ENCODE measurements at regions not wholly inside any gene's neighbourhood (a gene's known extent, or its start where the extent isn't known, plus 50 kb on each side); places are given as distances from the start of the nearest gene placed in this dataset.
"Not testable (repeated sequence)": the region's sequence is repeated elsewhere in the genome, so short reads cannot be mapped to it uniquely, and the experiment has no call there.

DNA sequence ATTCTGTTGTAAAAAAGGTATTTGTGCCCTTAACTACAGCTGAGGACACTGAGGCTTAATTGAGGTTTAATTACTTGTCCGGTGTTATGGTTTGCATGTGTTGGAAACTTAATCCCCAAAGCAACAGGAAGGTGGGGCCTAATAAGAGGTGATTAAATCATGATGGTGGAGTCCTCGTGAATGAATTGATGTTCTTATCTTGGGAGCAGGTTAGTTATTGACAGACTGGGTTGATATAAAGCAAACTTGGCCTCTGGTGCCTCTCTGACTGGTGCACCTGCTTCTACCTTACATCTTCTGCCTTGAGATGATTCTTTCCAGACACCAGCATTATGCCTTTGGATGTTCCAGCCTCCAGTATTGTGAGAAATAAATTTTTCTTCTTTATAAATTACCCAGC lies 306.5 kb upstream of the HS3ST5 start:
- CTCF ChIA-PET: no interaction called here
- no peaks in the 10 kb centered on the region for H3K36me3 ChIP-seq (ENCODE audit: control insufficient read depth in 2 of 3, insufficient read depth in 3 of 3, low read length in 3 of 3)
- no peaks in the 10 kb centered on the region for H3K4me1 ChIP-seq (ENCODE audit: control insufficient read depth in 2 of 2, insufficient read depth in 2 of 2, low read length in 2 of 2)
- no peaks in the 10 kb centered on the region for H3K9me3 ChIP-seq (ENCODE audit: control insufficient read depth in 2 of 3, low read length in 3 of 3)
- no peak overlapping the region for H3K4me3 Mint-ChIP-seq
- H3K4me1 Mint-ChIP-seq: no peaks in the 10 kb centered on the region
- no peaks in the 10 kb centered on the region for H3K27me3 ChIP-seq (ENCODE audit: control insufficient read depth in 2 of 2, insufficient read depth in 2 of 2, low read length in 2 of 2)
- intact Hi-C loops (cut with micrococcal nuclease): no loop called here
- no peak overlapping the region for H3K27ac ChIP-seq (ENCODE audit: low read depth, low read length)
- H3K27ac Mint-ChIP-seq: no peak overlapping the region
- peaks cover 0 to 12% (median 2%) of the 10 kb centered on the region in 11 donors for H3K9me3 Mint-ChIP-seq
- no peak overlapping the region for H3K4me3 ChIP-seq (ENCODE audit: low read length)
- H3K27me3 Mint-ChIP-seq: peaks cover 0 to 3% (median 0%) of the 10 kb centered on the region in 5 donors
- no peaks in the 10 kb centered on the region for H3K36me3 Mint-ChIP-seq
- POLR2A ChIA-PET: no interaction called here
- ATAC-seq (no peak), DNase-seq (no peak)

DNA sequence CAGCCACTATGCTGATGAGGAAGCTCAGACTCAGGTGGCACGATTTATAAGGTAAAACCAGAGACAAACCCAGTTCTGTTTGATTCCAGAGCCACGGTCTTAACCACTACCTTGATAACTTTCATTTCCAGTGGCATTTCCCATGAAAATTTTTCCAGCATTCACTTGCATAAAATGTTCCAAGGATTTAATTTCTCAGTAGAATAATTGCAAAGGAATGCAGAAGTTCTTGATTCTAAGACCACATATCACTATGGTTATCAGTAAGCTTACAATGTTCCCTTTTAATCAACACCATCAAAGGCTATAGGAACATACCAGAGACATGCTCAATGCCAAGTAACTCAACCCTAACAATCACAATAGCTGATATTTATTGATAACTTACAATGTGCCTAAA lies 306.0 kb upstream of the HS3ST5 start:
- Mint-ChIP-seq H3K4me1 (no peaks in the 10 kb centered on the region), H3K4me3 (no peak overlapping the region), H3K27ac (no peak overlapping the region), H3K36me3 (no peaks in the 10 kb centered on the region), H3K9me3 (peaks cover 0 to 12% (median 2%) of the 10 kb centered on the region in 11 donors), H3K27me3 (peaks cover 0 to 3% (median 0%) of the 10 kb centered on the region in 5 donors)
- ChIA-PET CTCF (no interaction called here), POLR2A (no interaction called here)
- H3K4me1 ChIP-seq (ENCODE audit: control insufficient read depth in 2 of 2, insufficient read depth in 2 of 2, low read length in 2 of 2): no peaks in the 10 kb centered on the region
- H3K27ac ChIP-seq (ENCODE audit: low read depth, low read length): no peak overlapping the region
- DNase-seq: no peak
- H3K9me3 ChIP-seq (ENCODE audit: control insufficient read depth in 2 of 3, low read length in 3 of 3): no peaks in the 10 kb centered on the region
- H3K36me3 ChIP-seq (ENCODE audit: control insufficient read depth in 2 of 3, insufficient read depth in 3 of 3, low read length in 3 of 3): no peaks in the 10 kb centered on the region
- H3K27me3 ChIP-seq (ENCODE audit: control insufficient read depth in 2 of 2, insufficient read depth in 2 of 2, low read length in 2 of 2): no peaks in the 10 kb centered on the region
- ATAC-seq: no peak
- no peak overlapping the region for H3K4me3 ChIP-seq (ENCODE audit: low read length)
- intact Hi-C loops (cut with micrococcal nuclease): no loop called here

DNA sequence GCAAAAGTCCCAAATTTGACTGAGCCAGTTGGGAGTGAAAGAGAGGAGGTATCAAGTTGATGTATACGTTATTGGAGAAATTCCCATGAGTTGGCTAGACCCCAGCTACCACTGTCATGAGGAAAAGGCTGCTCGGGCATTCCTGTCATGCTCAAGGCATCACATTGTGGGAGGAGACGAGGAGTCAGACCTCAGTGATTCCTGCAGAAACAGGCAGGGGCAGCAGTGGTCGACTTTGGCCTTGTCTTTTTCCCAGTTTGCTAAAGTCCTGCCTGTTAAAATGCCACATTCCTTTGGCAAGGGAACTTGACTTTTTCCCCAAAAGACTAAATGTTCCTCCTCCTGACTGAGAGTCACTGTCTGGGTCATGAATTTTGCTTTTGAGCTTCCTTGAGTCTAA lies 295.5 kb upstream of the HS3ST5 start:
- no peak overlapping the region for H3K4me3 Mint-ChIP-seq

DNA sequence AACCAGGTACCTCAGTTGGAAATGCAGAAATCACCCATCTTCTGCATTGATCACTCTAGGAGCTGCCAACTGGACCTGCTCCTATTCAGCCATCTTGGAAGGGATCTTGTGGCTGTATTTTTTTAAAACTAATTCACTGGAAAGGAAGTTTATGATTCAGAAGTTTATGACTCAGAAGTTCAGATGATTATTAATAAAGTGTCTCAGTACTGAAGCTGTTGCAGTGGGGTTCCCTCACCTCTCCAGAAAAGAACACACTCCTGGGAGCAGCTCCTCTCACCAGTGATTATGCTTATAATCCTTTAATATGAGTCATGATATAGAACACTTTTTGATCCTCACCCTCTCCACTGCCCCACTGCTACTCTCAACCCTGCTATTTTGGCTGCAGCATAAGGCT lies 291.2 kb upstream of the HS3ST5 start:
- Histone ChIP-seq H3K4me3 (ENCODE audit: low read length) (no peak overlapping the region), H3K9me3 (ENCODE audit: control insufficient read depth in 2 of 3, low read length in 3 of 3) (no peaks in the 10 kb centered on the region), H3K4me1 (ENCODE audit: control insufficient read depth in 2 of 2, insufficient read depth in 2 of 2, low read length in 2 of 2) (no peaks in the 10 kb centered on the region), H3K27ac (ENCODE audit: low read depth, low read length) (no peak overlapping the region), H3K36me3 (ENCODE audit: control insufficient read depth in 2 of 3, insufficient read depth in 3 of 3, low read length in 3 of 3) (no peaks in the 10 kb centered on the region), H3K27me3 (ENCODE audit: control insufficient read depth in 2 of 2, insufficient read depth in 2 of 2, low read length in 2 of 2) (no peaks in the 10 kb centered on the region)
- ATAC-seq (no peak), DNase-seq (no peak)
- peaks cover 4 to 19% (median 9%) of the 10 kb centered on the region in 11 donors for H3K9me3 Mint-ChIP-seq
- no peaks in the 10 kb centered on the region for H3K4me1 Mint-ChIP-seq
- no peak overlapping the region for H3K4me3 Mint-ChIP-seq
- intact Hi-C loops (cut with micrococcal nuclease): loop anchor here in 1 of 2 donors (5.0 kb wide), 1 partner anchor 338 kb away; no protein-coding TSS in a partner anchor
- no peaks in the 10 kb centered on the region for H3K36me3 Mint-ChIP-seq
- no peak overlapping the region for H3K27ac Mint-ChIP-seq
- H3K27me3 Mint-ChIP-seq: no peaks in the 10 kb centered on the region
- ChIA-PET POLR2A (no interaction called here), CTCF (no interaction called here)

More for the DNA sequence above, 295.5 kb upstream of the HS3ST5 start:
- CTCF ChIA-PET: no interaction called here
- no peak for ATAC-seq
- Histone ChIP-seq H3K9me3 (ENCODE audit: control insufficient read depth in 2 of 3, low read length in 3 of 3) (no peaks in the 10 kb centered on the region), H3K4me1 (ENCODE audit: control insufficient read depth in 2 of 2, insufficient read depth in 2 of 2, low read length in 2 of 2) (no peaks in the 10 kb centered on the region), H3K27ac (ENCODE audit: low read depth, low read length) (no peak overlapping the region), H3K27me3 (ENCODE audit: control insufficient read depth in 2 of 2, insufficient read depth in 2 of 2, low read length in 2 of 2) (no peaks in the 10 kb centered on the region), H3K4me3 (ENCODE audit: low read length) (no peak overlapping the region), H3K36me3 (ENCODE audit: control insufficient read depth in 2 of 3, insufficient read depth in 3 of 3, low read length in 3 of 3) (no peaks in the 10 kb centered on the region)
- no peak overlapping the region for H3K27ac Mint-ChIP-seq
- no peaks in the 10 kb centered on the region for H3K36me3 Mint-ChIP-seq
- peaks cover 0 to 12% (median 4%) of the 10 kb centered on the region in 11 donors for H3K9me3 Mint-ChIP-seq
- POLR2A ChIA-PET: no interaction called here
- intact Hi-C loops (cut with micrococcal nuclease): no loop called here
- DNase-seq: no peak
- H3K4me1 Mint-ChIP-seq: no peaks in the 10 kb centered on the region
- no peaks in the 10 kb centered on the region for H3K27me3 Mint-ChIP-seq

GRCh38 chr6:114626226-114626625 lies 283.4 kb upstream of the HS3ST5 start:
- intact Hi-C loops (cut with micrococcal nuclease); H3K27me3 ChIP-seq (ENCODE audit: control insufficient read depth in 2 of 2, insufficient read depth in 2 of 2, low read length in 2 of 2); POLR2A ChIA-PET; H3K27ac Mint-ChIP-seq; H3K36me3 ChIP-seq (ENCODE audit: control insufficient read depth in 2 of 3, insufficient read depth in 3 of 3, low read length in 3 of 3); H3K36me3 Mint-ChIP-seq; H3K27me3 Mint-ChIP-seq; ATAC-seq; H3K27ac ChIP-seq (ENCODE audit: low read depth, low read length); H3K4me3 ChIP-seq (ENCODE audit: low read length); H3K4me3 Mint-ChIP-seq; H3K4me1 ChIP-seq (ENCODE audit: control insufficient read depth in 2 of 2, insufficient read depth in 2 of 2, low read length in 2 of 2); H3K9me3 ChIP-seq (ENCODE audit: control insufficient read depth in 2 of 3, low read length in 3 of 3); DNase-seq; CTCF ChIA-PET; H3K4me1 Mint-ChIP-seq: not testable (repeated sequence)
- peaks cover 6 to 27% (median 13%) of the 10 kb centered on the region in 11 donors for H3K9me3 Mint-ChIP-seq

- DNase-seq (no peak), ATAC-seq (no peak)
- Mint-ChIP-seq H3K4me1 (no peaks in the 10 kb centered on the region), H3K27ac (no peak overlapping the region), H3K9me3 (peaks cover 0 to 6% (median 4%) of the 10 kb centered on the region in 11 donors), H3K4me3 (no peak overlapping the region), H3K36me3 (no peaks in the 10 kb centered on the region), H3K27me3 (no peaks in the 10 kb centered on the region)
- Histone ChIP-seq H3K4me1 (ENCODE audit: control insufficient read depth in 2 of 2, insufficient read depth in 2 of 2, low read length in 2 of 2) (no peaks in the 10 kb centered on the region), H3K27me3 (ENCODE audit: control insufficient read depth in 2 of 2, insufficient read depth in 2 of 2, low read length in 2 of 2) (no peaks in the 10 kb centered on the region), H3K27ac (ENCODE audit: low read depth, low read length) (no peak overlapping the region), H3K9me3 (ENCODE audit: control insufficient read depth in 2 of 3, low read length in 3 of 3) (peaks cover 0 to 3% (median 0%) of the 10 kb centered on the region in 3 experiments), H3K36me3 (ENCODE audit: control insufficient read depth in 2 of 3, insufficient read depth in 3 of 3, low read length in 3 of 3) (no peaks in the 10 kb centered on the region), H3K4me3 (ENCODE audit: low read length) (no peak overlapping the region)
- ChIA-PET POLR2A (no interaction called here), CTCF (no interaction called here)
- intact Hi-C loops (cut with micrococcal nuclease): no loop called here
Observed at GRCh38 chr6:114619621-114620200, 276.9 kb upstream of the HS3ST5 start.

DNA sequence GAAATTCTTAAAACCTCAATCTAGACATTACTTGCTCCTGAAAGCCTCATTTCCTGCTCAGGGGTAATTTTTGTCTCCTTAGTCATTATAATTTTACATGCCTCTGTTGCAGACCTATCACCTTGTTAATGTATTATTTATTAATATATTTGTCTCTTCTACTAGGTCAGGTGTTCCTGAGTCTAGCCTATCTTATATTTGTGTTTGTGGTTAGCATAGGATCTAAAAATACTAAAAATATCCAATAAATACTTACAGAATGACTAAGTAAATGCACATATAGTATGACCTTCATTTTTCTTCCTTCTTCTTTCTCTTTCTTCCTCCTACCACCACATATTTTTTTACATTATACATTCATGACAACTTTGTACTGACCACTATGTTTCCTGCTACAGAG lies 268.9 kb upstream of the HS3ST5 start:
- H3K27ac ChIP-seq (ENCODE audit: low read depth, low read length): no peak overlapping the region
- H3K4me1 ChIP-seq (ENCODE audit: control insufficient read depth in 2 of 2, insufficient read depth in 2 of 2, low read length in 2 of 2): no peaks in the 10 kb centered on the region
- ATAC-seq (no peak), DNase-seq (no peak)
- POLR2A ChIA-PET: no interaction called here
- CTCF ChIA-PET: no interaction called here
- intact Hi-C loops (cut with micrococcal nuclease): no loop called here
- no peak overlapping the region for H3K4me3 ChIP-seq (ENCODE audit: low read length)
- H3K36me3 ChIP-seq (ENCODE audit: control insufficient read depth in 2 of 3, insufficient read depth in 3 of 3, low read length in 3 of 3): no peaks in the 10 kb centered on the region
- Mint-ChIP-seq H3K36me3 (no peaks in the 10 kb centered on the region), H3K4me1 (no peaks in the 10 kb centered on the region), H3K27ac (no peak overlapping the region), H3K9me3 (peaks cover 0 to 28% (median 3%) of the 10 kb centered on the region in 11 donors), H3K27me3 (no peaks in the 10 kb centered on the region), H3K4me3 (no peak overlapping the region)
- H3K27me3 ChIP-seq (ENCODE audit: control insufficient read depth in 2 of 2, insufficient read depth in 2 of 2, low read length in 2 of 2): no peaks in the 10 kb centered on the region
- H3K9me3 ChIP-seq (ENCODE audit: control insufficient read depth in 2 of 3, low read length in 3 of 3): peaks cover 0 to 3% (median 0%) of the 10 kb centered on the region in 3 experiments

All from naive thymus-derived CD4-positive, alpha-beta T cell (primary cell).